DMS114 treated with DMSO at 0.1 percent for 48 hours (cell line): ENCODE measurements at regions not wholly inside any gene's neighbourhood (a gene's known extent, or its start where the extent isn't known, plus 50 kb on each side); places are given as distances from the start of the nearest gene placed in this dataset.
A peak's percentile ranks its signal among the peaks of the same experiment; 100 is the strongest.

Source experiments
- DNase-seq: peaks from one replicate; lab custom pipeline; 2025; ENCODE audit not compliant: unreplicated experiment; lab: John Stamatoyannopoulos, UW

DNA sequence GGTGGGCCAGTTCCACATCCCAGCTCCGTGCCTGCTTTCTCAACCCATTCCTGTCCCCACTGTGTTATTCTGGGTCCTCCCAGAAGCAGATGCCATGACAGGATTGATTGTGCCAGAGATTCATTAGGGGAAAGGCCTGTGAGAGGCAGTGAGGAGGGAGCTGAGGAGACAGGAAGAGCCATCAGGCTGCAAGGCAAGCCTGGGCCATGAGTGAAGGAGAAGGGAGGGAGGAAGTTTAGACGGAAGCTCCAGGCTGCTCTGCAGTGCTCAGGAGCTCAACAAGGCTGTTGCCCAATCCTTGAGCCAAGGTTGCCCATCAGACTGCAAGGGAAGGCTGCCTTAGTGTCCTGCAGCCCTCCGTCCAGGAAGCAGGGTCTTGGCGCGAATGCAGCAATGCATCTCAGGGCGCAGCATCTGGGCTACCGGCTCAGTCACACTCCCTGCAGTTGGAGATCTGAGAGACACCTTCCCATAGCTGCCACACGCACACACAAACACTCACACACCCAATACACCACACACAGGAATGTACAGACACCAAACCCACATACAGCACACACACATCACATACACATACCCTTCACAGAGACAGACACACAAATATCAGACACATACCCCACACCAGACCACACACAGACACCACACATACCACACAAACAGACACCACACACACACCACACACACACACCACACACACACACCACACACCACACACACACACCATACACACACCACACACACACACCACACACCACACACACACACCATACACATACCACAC lies 139.5 kb upstream of the NDUFV2 start:
- DNase-seq, result no peak

GRCh38 chr18:8963876-8964275 lies 138.6 kb upstream of the NDUFV2 start:
- no peak for DNase-seq

DNA sequence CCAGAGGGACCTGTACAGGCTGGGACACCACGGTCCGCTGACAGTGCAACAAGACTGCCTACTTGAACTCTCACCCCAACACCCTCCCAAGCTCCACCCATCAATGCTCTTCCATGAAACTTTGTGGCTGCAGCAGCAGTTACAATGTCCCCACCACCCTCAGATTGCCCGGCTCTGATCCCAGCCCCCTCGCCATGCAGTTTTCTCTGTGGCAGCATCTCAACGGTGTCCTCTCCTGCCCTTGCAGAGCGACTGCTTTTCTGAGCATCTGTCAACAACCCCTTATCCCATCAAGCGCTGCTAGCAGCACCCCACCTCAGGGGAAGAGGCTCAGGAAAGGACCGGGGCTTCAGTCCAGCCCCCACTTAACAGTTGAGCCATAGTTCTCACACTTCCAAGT lies 137.1 kb upstream of the NDUFV2 start:
- DNase-seq, result no peak

DNA sequence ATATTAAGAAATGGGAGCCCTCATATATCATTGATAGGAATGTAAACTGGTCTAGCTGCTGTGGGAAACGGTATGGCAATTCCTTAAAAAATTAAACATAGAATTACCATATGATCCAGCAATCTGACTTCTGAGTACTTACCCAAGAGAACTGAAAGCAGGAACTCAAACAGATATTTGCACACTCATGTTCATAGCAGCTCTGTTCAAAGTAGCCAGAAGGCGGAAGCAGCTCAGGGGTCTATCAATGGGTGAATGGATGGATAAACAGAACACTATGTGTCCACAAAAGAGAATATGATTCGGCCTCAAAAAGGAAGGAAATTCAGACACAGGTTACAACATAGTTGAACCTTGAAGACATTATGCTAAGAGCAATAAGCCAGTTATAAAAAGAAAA lies 135.7 kb upstream of the NDUFV2 start:
- no peak for DNase-seq

DNA sequence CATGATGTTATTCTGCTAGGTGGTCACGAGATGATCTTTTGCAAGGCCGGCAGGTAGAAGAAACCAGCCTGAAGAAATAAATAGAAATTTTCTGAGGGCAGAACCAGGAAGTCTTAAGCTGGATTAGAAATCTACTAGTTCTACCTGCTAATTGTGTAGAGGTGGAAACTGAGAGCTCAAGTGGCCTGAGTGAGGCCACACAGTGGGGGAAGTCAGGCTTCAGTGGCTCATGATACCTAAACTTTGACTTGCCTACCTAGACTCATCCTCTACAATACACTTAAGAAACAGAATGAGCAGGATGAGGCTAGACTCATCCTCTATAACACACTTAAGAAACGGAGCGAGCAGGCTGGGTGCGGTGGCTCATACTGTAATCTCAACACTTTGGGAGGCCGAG lies 134.9 kb upstream of the NDUFV2 start:
- no peak for DNase-seq

DNA sequence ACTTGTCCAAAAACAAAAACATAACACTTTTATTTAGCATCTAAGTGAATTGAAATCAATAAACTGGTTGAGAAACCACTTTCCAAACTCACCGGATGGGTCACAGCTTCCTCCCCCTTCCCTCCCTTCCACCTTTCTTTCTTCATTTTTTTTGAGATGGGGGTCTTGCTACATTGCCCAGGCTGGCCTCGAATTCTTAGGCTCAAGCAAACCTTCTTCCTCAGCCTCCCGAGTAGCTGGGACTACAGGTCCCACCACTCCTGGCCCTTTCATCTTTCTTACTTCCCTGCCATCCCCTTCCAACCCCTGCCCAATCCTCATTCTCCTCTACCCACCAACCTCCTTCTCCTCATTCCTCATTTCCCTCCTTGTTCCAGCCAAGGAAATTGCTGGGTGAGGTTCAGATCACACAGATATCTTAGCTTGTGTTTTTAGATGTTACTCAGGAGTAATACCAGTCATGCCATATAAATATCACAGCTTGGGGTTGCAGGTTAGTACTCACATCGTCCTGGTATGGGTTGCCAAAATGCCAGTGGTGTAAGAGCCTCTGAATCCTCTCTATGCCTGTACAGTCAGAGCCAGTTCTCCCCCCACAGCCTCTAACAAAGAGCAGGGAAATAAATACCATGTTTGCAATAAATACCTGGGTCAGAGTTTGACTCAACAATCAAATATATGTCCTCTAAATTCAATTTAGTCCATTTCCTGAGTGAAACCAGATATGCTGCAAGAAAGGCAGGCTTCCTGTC lies 132.7 kb upstream of the NDUFV2 start:
- no peak for DNase-seq

GRCh38 chr18:8970843-8971242 lies 131.7 kb upstream of the NDUFV2 start:
- no peak for DNase-seq

DNA sequence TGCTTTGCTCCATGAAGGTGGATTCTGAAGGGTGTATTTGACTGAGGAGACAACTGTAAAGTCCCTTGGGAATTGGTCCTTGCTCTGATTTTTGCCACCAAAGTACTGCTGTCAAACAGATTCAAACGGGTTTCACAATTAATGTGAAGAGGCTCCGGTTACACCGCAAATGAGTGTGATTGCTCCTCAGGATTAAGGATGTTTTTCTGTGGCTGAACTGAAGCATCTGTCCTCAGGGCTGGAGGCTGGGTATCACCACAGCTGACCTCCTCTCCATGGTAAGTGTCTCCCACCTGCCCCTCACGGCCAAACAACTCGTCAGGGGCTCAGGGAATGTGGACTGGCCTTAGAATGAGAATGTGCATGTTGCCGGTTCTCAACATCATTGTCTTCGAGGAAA lies 130.4 kb upstream of the NDUFV2 start:
- DNase-seq, result no peak

- DNase-seq, result no peak
Measured at GRCh38 chr18:8974279-8974678, 128.2 kb upstream of the NDUFV2 start.

GRCh38 chr18:8974696-8975095 lies 127.8 kb upstream of the NDUFV2 start:
- no peak for DNase-seq

GRCh38 chr18:8975624-8976023 lies 126.9 kb upstream of the NDUFV2 start:
- no peak for DNase-seq

GRCh38 chr18:8976606-8977005 lies 125.9 kb upstream of the NDUFV2 start:
- no peak for DNase-seq

DNA sequence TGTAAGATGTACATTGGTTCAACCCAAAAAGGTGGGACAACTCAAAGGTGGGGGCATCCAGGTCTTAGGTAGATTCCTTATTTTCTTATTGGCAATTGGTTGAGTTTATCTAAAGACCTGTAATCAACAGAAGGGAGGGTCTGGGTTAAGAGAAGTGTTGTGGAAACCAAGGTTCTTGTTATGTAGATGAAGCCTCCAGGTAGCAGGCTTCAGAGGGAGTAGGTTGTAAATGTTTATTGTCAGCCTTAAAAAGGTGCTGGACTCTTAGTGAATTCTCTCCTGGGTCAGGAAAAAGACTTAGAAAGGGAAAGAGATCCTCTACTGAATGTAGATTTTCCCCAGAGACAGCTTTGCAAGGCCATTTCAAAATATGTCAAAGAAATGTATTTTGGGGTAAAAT lies 125.3 kb upstream of the NDUFV2 start:
- no peak for DNase-seq

GRCh38 chr18:8977701-8978100 lies 124.8 kb upstream of the NDUFV2 start:
- DNase-seq, result no peak

DNA sequence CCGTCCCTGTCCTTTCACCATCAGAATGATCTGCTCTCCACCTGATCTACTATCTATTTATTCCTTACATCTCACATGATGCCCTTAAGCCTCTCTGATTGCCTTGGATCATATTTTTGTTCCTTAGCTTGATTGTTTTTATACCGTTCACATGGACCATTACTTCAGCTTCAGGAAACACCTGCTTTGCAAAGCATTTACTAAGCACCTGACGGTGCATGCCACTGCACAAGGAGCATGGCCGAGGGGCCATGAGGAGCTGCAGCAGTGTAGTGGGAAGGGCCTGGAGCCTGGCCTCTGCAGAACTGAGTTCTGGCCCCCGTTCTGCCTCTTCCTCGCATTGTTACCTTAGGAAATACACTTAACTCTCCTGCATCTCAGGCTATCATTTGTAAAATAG lies 124.1 kb upstream of the NDUFV2 start:
- no peak for DNase-seq

GRCh38 chr18:8979258-8979988 lies 123.1 kb upstream of the NDUFV2 start:
- DNase-seq, result no peak

DNA sequence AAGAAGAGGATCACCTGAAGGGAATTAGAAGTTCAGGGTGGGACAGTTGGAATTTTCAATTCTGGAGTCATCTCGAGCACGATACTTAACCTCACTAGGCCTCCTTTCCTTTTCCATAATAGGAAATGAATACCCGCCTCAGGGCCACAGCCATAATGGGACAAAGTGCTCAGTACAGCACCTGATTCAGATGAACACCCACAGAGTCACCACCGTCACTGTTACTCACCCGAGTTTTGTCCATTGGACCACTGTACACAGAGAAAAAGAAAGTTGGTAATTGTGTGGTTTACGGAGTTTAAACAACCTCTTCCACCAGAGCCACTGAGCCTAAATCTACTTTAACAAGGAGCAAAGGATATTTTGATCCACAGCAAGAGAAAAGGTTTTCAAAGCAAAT lies 122.0 kb upstream of the NDUFV2 start:
- DNase-seq, result no peak

- no peak for DNase-seq
Measured at GRCh38 chr18:8980918-8981317, 121.6 kb upstream of the NDUFV2 start.

- peak; percentile 23 for DNase-seq
Measured at GRCh38 chr18:8982416-8983183, 119.9 kb upstream of the NDUFV2 start.

GRCh38 chr18:8983195-8983594 lies 119.3 kb upstream of the NDUFV2 start:
- no peak for DNase-seq

GRCh38 chr18:8984131-8984721 lies 118.3 kb upstream of the NDUFV2 start:
- no peak for DNase-seq
